Ascending aorta (tissue), 2 donors: ENCODE measurements at regions not wholly inside any gene's neighbourhood (a gene's known extent, or its start where the extent isn't known, plus 50 kb on each side); places are given as distances from the start of the nearest gene placed in this dataset.

ENCODE experiments used
- DNase-seq, 2 donors: peaks; one replicate each; pipeline ENCODE4 v3.0.0-alpha.2; 2019; ENCODE audit warnings: low spot score in 2 of 2
- H3K27ac ChIP-seq, 2 donors: fragments of 200-600 bp; sonication (generic); one replicate each; pipeline ENCODE4 v1.5.1; 2016 to 2017; ENCODE audit warnings: mild to moderate bottlenecking in 1 of 2
- H3K27me3 ChIP-seq: fragments of 200-600 bp; sonication (generic); one replicate; pipeline ENCODE4 v1.5.1; 2017
- H3K36me3 ChIP-seq, 2 donors: fragments of 200-600 bp; sonication (generic); one replicate each; pipeline ENCODE4 v1.5.1; 2016
- H3K4me1 ChIP-seq, 2 donors: fragments of 200-600 bp; sonication (generic); one replicate each; pipeline ENCODE4 v1.5.1; 2016 to 2017; ENCODE audit warnings: mild to moderate bottlenecking in 1 of 2
- H3K4me3 ChIP-seq, 2 donors: fragments of 200-600 bp; sonication (generic); one replicate each; pipeline ENCODE4 v1.5.1; 2016 to 2017; ENCODE audit warnings: mild to moderate bottlenecking in 1 of 2
- H3K9me3 ChIP-seq, 2 donors: fragments of 200-600 bp; sonication (generic); one replicate each; pipeline ENCODE4 v1.5.1; 2016
- CTCF ChIP-seq, 3 experiments: fragments of 200-600 bp in 2 of 3; fragments of 450-650 bp in 1 of 3; sonication (generic) in 2 of 3; IDR thresholded peaks; one replicate each; pipeline ENCODE4 v1.5.1; 2016 to 2019; ENCODE audit warnings: antibody characterized with exemption in 3 of 3, mild to moderate bottlenecking in 1 of 3, moderate library complexity in 1 of 3
- intact Hi-C: fragments of 100-400 bp; cut with DNase I; formaldehyde crosslinking; loops from one replicate; pipeline ENCODE4 v1.15.1; 2023

GRCh38 chr2:173539615-173540014, 184.9 kb downstream of the CDCA7 start:
- Histone ChIP-seq H3K36me3 (no peaks in the 10 kb centered on the region), H3K27ac (no peak overlapping the region), H3K4me1 (no peaks in the 10 kb centered on the region), H3K9me3 (no peaks in the 10 kb centered on the region), H3K4me3 (no peak overlapping the region), H3K27me3 (no peaks in the 10 kb centered on the region)
- TF ChIP-seq CTCF (IDR thresholded peaks at IDR 0.05), result no peak
- DNase-seq, result no peak
- intact Hi-C loops, result no loop called here

GRCh38 chr2:173544641-173545363, 190.1 kb downstream of the CDCA7 start:
- H3K27me3 ChIP-seq, result no peaks in the 10 kb centered on the region
- no peaks in the 10 kb centered on the region for H3K9me3 ChIP-seq
- H3K36me3 ChIP-seq, result no peaks in the 10 kb centered on the region
- no peaks in the 10 kb centered on the region for H3K4me1 ChIP-seq
- no peak overlapping the region for H3K27ac ChIP-seq
- intact Hi-C loops, result no loop called here
- no peak overlapping the region for H3K4me3 ChIP-seq
- TF ChIP-seq CTCF (IDR thresholded peaks at IDR 0.05), result no peak
- DNase-seq, result no peak

GRCh38 chr2:173545364-173545763, 190.7 kb downstream of the CDCA7 start:
- no peak overlapping the region for H3K27ac ChIP-seq
- intact Hi-C loops, result no loop called here
- no peak overlapping the region for H3K4me3 ChIP-seq
- TF ChIP-seq CTCF (IDR thresholded peaks at IDR 0.05), result no peak
- no peaks in the 10 kb centered on the region for H3K36me3 ChIP-seq
- H3K9me3 ChIP-seq, result no peaks in the 10 kb centered on the region
- no peaks in the 10 kb centered on the region for H3K27me3 ChIP-seq
- no peaks in the 10 kb centered on the region for H3K4me1 ChIP-seq
- peak in 1 of 2 donors; percentile 68 for DNase-seq

- Histone ChIP-seq H3K4me3 (no peak overlapping the region), H3K27ac (no peak overlapping the region), H3K9me3 (no peaks in the 10 kb centered on the region), H3K36me3 (no peaks in the 10 kb centered on the region), H3K4me1 (no peaks in the 10 kb centered on the region), H3K27me3 (no peaks in the 10 kb centered on the region)
- no peak for DNase-seq
- no peak for TF ChIP-seq CTCF (IDR thresholded peaks at IDR 0.05)
- intact Hi-C loops, result no loop called here
Measured at GRCh38 chr2:173547499-173547898, 192.8 kb downstream of the CDCA7 start.

- no peak for TF ChIP-seq CTCF (IDR thresholded peaks at IDR 0.05)
- no peak for DNase-seq
- no peaks in the 10 kb centered on the region for H3K9me3 ChIP-seq
- no peak overlapping the region for H3K27ac ChIP-seq
- H3K4me1 ChIP-seq, result no peaks in the 10 kb centered on the region
- no peaks in the 10 kb centered on the region for H3K27me3 ChIP-seq
- intact Hi-C loops, result no loop called here
- no peak overlapping the region for H3K4me3 ChIP-seq
- H3K36me3 ChIP-seq, result no peaks in the 10 kb centered on the region
Measured at GRCh38 chr2:173550143-173550542, 195.5 kb downstream of the CDCA7 start.

- Histone ChIP-seq H3K4me3 (no peak overlapping the region), H3K4me1 (peaks cover 0 to 2% of the 10 kb centered on the region in 2 donors), H3K27me3 (no peaks in the 10 kb centered on the region), H3K27ac (no peak overlapping the region), H3K36me3 (no peaks in the 10 kb centered on the region), H3K9me3 (no peaks in the 10 kb centered on the region)
- DNase-seq, result no peak
- no peak for TF ChIP-seq CTCF (IDR thresholded peaks at IDR 0.05)
- intact Hi-C loops, result no loop called here
Measured at GRCh38 chr2:173552531-173552930, 197.9 kb downstream of the CDCA7 start.
